ENCODE measurements at regions not wholly inside any gene's neighbourhood (a gene's known extent, or its start where the extent isn't known, plus 50 kb on each side); places are given as distances from the start of the nearest gene placed in this dataset.

GRCh38 chr2:186060744-186061440 lies 322.3 kb downstream of the FSIP2 start:
- no peak for TF ChIP-seq POLR2AphosphoS5 (IDR thresholded peaks at IDR 0.05; ENCODE audit: insufficient read depth in 1 of 2, low read depth in 1 of 2)
- TF ChIP-seq CTCF (IDR thresholded peaks at IDR 0.05) = no peak
- TF ChIP-seq POLR2A (IDR thresholded peaks at IDR 0.05) = no peak

All from vagina (tissue), 2 donors.